ENCODE measurements at regions not wholly inside any gene's neighbourhood (a gene's known extent, or its start where the extent isn't known, plus 50 kb on each side); places are given as distances from the start of the nearest gene placed in this dataset.
A peak's percentile ranks its signal among the peaks of the same experiment; 100 is the strongest.

DNA sequence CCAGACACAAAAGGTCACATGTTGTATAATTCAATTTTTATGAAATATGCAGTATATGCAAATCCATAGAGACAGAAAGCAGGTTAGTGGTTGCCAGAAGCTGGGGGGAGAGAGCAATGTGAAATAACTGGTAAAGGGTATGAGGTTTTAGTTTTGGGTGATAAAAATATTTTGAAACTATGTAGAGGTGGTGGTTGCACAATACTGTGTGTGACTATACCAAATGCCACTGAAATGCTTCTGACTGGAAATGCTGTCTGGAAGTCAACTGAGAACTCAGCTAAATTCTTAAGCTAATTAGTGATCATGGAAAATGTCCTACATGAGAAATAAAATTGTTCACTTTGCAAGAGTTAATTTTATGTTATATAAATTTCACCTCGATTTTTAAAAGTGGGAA is 65.3 kb upstream of the RXFP2 start:
- no peaks in the 10 kb centered on the region for H3K36me3 ChIP-seq
- no peak for DNase-seq
- H3K9me3 ChIP-seq, result no peaks in the 10 kb centered on the region
- no peak overlapping the region for H3K4me3 ChIP-seq
- no peaks in the 10 kb centered on the region for H3K27me3 ChIP-seq

DNA sequence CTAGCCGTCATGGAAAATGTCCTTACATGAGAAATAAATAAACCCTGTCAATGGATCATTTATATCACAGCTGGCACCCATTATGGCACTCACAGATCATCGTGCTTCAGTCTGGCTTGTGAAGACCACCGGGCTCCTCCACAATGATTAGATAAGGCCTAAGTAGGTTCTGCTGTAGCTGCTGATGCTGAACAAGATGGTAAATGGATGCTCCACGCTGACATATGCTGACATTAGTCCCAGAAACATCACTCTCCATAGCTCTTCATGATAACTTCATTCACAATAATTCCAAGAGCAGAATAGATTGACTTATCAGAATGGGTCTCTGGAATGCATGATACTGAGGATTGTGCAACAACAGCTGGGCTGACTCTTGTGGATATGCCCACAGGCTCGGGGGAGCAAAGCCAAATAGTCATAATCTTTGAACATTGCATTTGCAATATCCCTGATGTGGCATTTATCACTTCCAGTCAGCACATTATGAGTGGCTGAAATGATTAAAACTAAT is 63.8 kb upstream of the RXFP2 start:
- Histone ChIP-seq H3K4me3 (no peak overlapping the region), H3K9me3 (no peaks in the 10 kb centered on the region), H3K36me3 (no peaks in the 10 kb centered on the region), H3K27me3 (no peaks in the 10 kb centered on the region)
- no peak for DNase-seq

DNA sequence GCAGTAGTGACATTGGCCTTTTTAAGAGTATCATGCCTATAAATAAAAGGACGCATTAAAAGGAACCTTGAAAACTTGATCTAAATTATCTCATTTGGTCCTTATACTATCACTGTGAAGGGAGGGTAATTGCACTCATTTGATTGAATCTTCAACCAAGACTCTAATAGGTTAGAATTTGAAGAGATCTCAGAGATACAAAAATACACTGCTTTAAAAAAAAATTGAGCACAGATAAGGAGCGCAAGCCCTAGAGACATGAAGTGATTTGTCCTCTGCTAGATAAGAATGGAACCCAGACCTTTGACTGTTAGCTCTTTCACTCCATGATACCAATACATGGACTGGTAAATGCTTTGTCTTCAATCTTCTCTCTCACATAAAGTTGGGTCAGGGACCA is 58.2 kb upstream of the RXFP2 start:
- Histone ChIP-seq H3K27me3 (no peaks in the 10 kb centered on the region), H3K36me3 (no peaks in the 10 kb centered on the region), H3K9me3 (no peaks in the 10 kb centered on the region), H3K4me3 (no peak overlapping the region)
- DNase-seq, result no peak

DNA sequence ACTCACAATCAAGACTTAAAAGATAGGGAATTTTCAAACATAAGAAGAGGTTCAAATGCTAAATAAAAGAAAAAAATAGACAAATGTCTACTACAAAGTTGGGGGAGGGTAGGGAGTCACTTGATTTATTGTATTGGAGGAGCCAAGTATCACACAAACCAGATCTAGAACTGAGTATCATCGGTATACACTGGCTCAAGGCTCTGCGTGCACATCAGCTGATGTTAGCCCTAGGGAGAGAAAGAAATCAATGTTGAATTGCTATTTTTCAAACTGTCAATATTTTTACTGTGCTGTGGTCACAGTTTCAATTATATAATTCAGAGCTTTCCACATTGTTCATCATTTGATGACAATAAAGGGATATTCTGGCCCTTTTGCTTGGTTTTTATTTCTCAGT is 54.9 kb upstream of the RXFP2 start:
- DNase-seq, result no peak
- no peak overlapping the region for H3K4me3 ChIP-seq
- no peaks in the 10 kb centered on the region for H3K27me3 ChIP-seq
- no peaks in the 10 kb centered on the region for H3K36me3 ChIP-seq
- H3K9me3 ChIP-seq, result no peaks in the 10 kb centered on the region

DNA sequence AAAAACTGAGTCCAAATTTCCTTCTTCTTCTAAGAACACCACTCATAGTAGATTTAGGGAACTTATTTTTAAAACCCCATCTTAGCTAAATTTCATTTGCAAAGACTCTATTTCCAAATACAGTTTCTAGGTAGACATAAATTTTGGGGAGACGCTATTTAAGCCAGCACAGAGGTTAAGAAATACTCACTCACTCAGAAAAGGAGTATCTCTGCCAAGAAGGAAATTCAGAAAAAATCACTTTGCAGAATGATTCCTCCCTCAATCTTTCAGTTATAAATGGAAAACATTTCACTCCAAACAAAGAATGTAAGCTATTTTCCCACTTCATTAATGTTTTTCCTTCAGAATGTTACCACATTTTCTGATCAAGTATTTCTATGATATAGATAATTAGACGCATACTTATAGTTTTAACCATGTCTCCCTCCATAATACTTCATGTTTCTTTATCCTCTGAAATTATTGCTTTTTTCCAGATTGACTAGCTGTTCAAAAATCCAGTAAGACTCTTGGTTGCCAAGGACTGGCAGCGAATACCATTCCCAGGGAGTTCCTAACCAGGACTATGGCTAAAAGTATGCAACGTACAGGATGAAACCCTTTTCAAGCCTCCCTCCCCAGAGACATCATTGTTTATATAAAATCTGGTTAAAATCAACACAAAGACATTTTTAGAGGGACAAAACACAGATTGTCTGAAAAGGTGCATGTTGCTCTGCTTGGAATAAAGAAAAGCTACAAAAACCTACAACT is 52.5 kb upstream of the RXFP2 start:
- H3K36me3 ChIP-seq, result no peaks in the 10 kb centered on the region
- no peaks in the 10 kb centered on the region for H3K27me3 ChIP-seq
- DNase-seq, result peak; percentile 46
- H3K9me3 ChIP-seq, result no peaks in the 10 kb centered on the region
- no peak overlapping the region for H3K4me3 ChIP-seq

Measured in MG63 (cell line).